GM23338 (cell line): ENCODE measurements at regions not wholly inside any gene's neighbourhood (a gene's known extent, or its start where the extent isn't known, plus 50 kb on each side); places are given as distances from the start of the nearest gene placed in this dataset.

Experiments
- ATAC-seq: fragments of 200-7000 bp; cut with Tn5 transposase; 3 replicates; pipeline ENCODE4 v1.9.1; 2020
- DNase-seq: peaks from one replicate; pipeline ENCODE4 v3.0.0-alpha.2; 2015; ENCODE audit warnings: low spot score
- H2AFZ ChIP-seq: fragments of 200-600 bp; sonication (generic); 2 replicates; pipeline ENCODE4 v1.8.0; 2016; ENCODE audit warnings: antibody characterized with exemption, mild to moderate bottlenecking, moderate library complexity
- H3F3A ChIP-seq: fragments of 200-600 bp; sonication (generic); replicated peaks from 2 replicates; pipeline ENCODE4 v1.8.0; 2017; ENCODE audit warnings: antibody characterized with exemption, mixed run types, low read depth
- H3K27ac ChIP-seq: fragments of 200-600 bp; sonication (generic); 2 replicates; pipeline ENCODE4 v1.6.1; 2016; ENCODE audit warnings: low read depth
- H3K27me3 ChIP-seq: fragments of 200-600 bp; sonication (generic); 2 replicates; pipeline ENCODE4 v1.8.0; 2016; ENCODE audit warnings: mild to moderate bottlenecking, mixed run types, moderate library complexity; ENCODE audit not compliant: insufficient read depth
- H3K36me3 ChIP-seq: fragments of 200-600 bp; sonication (generic); 2 replicates; pipeline ENCODE4 v1.8.0; 2016; ENCODE audit warnings: mild to moderate bottlenecking; ENCODE audit not compliant: insufficient read depth
- H3K4me1 ChIP-seq: fragments of 200-600 bp; sonication (generic); 2 replicates; pipeline ENCODE4 v1.8.0; 2016; ENCODE audit warnings: mild to moderate bottlenecking, moderate library complexity; ENCODE audit not compliant: insufficient read depth
- H3K4me2 ChIP-seq: fragments of 200-600 bp; sonication (generic); 2 replicates; pipeline ENCODE4 v1.7.1; 2017; ENCODE audit warnings: mixed run types
- H3K4me3 ChIP-seq: fragments of 200-600 bp; sonication (generic); 2 replicates; pipeline ENCODE4 v1.6.1; 2016; ENCODE audit warnings: mixed run types
- H3K79me2 ChIP-seq: fragments of 200-600 bp; sonication (generic); replicated peaks from 2 replicates; pipeline ENCODE4 v1.8.0; 2017; ENCODE audit warnings: mild to moderate bottlenecking; ENCODE audit not compliant: insufficient read depth
- H3K9me2 ChIP-seq: fragments of 200-600 bp; sonication (generic); 2 replicates; pipeline ENCODE4 v1.8.0; 2017; ENCODE audit not compliant: insufficient read depth
- H4K20me1 ChIP-seq: fragments of 200-600 bp; sonication (generic); replicated peaks from 2 replicates; pipeline ENCODE4 v1.8.0; 2017; ENCODE audit warnings: mild to moderate bottlenecking; ENCODE audit not compliant: insufficient read depth
- H3K27ac Mint-ChIP-seq: 2 replicates; pipeline ENCODE4 v1.8.0; 2020; ENCODE audit warnings: inconsistent platforms, mild to moderate bottlenecking, moderate library complexity, mixed read lengths
- H3K27me3 Mint-ChIP-seq: 3 replicates; pipeline ENCODE4 v1.8.0; 2022; ENCODE audit warnings: low read depth, mild to moderate bottlenecking, moderate library complexity, mixed read lengths, inconsistent platforms; ENCODE audit not compliant: insufficient read depth, poor library complexity
- H3K36me3 Mint-ChIP-seq: 3 replicates; pipeline ENCODE4 v1.8.0; 2021; ENCODE audit warnings: low read depth, mild to moderate bottlenecking, inconsistent platforms, moderate library complexity, mixed read lengths
- H3K4me1 Mint-ChIP-seq: 3 replicates; pipeline ENCODE4 v1.8.0; 2020; ENCODE audit warnings: mild to moderate bottlenecking, inconsistent platforms, mixed read lengths
- H3K4me3 Mint-ChIP-seq: 3 replicates; pipeline ENCODE4 v1.8.0; 2021; ENCODE audit warnings: moderate library complexity, mild to moderate bottlenecking, inconsistent platforms, mixed read lengths
- H3K9me3 Mint-ChIP-seq: 3 replicates; pipeline ENCODE4 v1.8.0; 2020; ENCODE audit warnings: moderate library complexity, mild to moderate bottlenecking, inconsistent platforms, mixed read lengths
- CREB1 ChIP-seq: fragments of 250-450 bp; sonication (Bioruptor Pico); IDR thresholded peaks from 2 replicates; pipeline ENCODE4 v1.5.0; 2020; ENCODE audit warnings: low read depth, mild to moderate bottlenecking, moderate library complexity
- EZH2 ChIP-seq: fragments of 200-600 bp; sonication (generic); IDR thresholded peaks from one replicate; pipeline ENCODE4 v1.8.0; 2017; ENCODE audit warnings: antibody characterized with exemption, mild to moderate bottlenecking, low read depth; ENCODE audit not compliant: unreplicated experiment
- POLR2AphosphoS5 ChIP-seq: IDR thresholded peaks from 2 replicates; pipeline ENCODE4 v1.6.1; 2016; ENCODE audit warnings: antibody characterized with exemption, low read depth
- STAT1 ChIP-seq: IDR thresholded peaks from one replicate; pipeline ENCODE4 v1.6.1; 2016; ENCODE audit warnings: antibody characterized with exemption; ENCODE audit not compliant: unreplicated experiment
- ZNF114 ChIP-seq: fragments of 250-450 bp; sonication (Bioruptor Pico); IDR thresholded peaks from 2 replicates; pipeline ENCODE4 v1.5.0; 2020; ENCODE audit warnings: mild to moderate bottlenecking, moderate library complexity
- ZNF331 ChIP-seq: fragments of 250-450 bp; sonication (Bioruptor Pico); IDR thresholded peaks from 2 replicates; pipeline ENCODE4 v1.5.0; 2020; ENCODE audit warnings: low read depth, mild to moderate bottlenecking, moderate library complexity
- TF ChIP-seq, protein P1 (sequence below): fragments of 250-450 bp; sonication (Bioruptor Pico); IDR thresholded peaks from 2 replicates; pipeline ENCODE4 v1.5.0; 2020; ENCODE audit warnings: mild to moderate bottlenecking, moderate library complexity
- TF ChIP-seq, protein P2 (sequence below), 2 experiments: fragments of 200-600 bp in 1 of 2; sonication (generic) in 1 of 2; conservative IDR thresholded peaks; 2 replicates each; pipeline versions ENCODE4 v1.5.1 to v1.6.1; 2016 to 2017; ENCODE audit warnings: antibody characterized with exemption in 2 of 2, low read depth in 2 of 2, mild to moderate bottlenecking in 2 of 2, moderate library complexity in 1 of 2
- TF ChIP-seq, protein P3 (sequence below): IDR thresholded peaks from 2 replicates; pipeline ENCODE4 v1.6.1; 2016; ENCODE audit warnings: antibody characterized with exemption

DNA sequence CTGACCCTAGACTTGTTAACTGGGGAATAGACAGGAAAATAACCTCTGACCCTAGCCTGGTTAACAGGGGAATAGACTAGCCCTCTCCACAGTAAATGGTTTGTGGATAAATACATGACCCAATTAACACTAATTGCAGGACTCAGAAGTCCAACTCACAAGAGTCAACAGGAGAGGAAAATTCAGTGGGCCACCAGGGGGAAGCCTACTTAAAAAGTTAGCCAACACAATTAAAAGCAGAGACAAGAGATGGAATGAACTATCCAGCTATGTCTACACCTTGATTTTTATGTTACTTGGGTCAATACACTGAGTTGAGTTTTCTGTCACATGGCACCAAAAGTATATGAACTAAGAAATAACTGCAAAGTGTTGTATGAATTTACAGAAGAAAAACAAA, 158.8 kb upstream of the SLC39A10 start:
- Histone ChIP-seq H3K4me1 (no peaks in the 10 kb centered on the region), H3K79me2 (no peaks in the 10 kb centered on the region), H3K4me3 (no peak overlapping the region), H3K27ac (no peak overlapping the region), H3K36me3 (no peaks in the 10 kb centered on the region), H3K4me2 (no peak overlapping the region), H2AFZ (no peak overlapping the region), H3F3A (no peaks in the 10 kb centered on the region), H3K9me2 (no peaks in the 10 kb centered on the region), H4K20me1 (no peaks in the 10 kb centered on the region), H3K27me3 (no peaks in the 10 kb centered on the region)
- peak; percentile 70 for DNase-seq
- no peak overlapping the region for H3K27ac Mint-ChIP-seq
- TF ChIP-seq, protein P1, sequence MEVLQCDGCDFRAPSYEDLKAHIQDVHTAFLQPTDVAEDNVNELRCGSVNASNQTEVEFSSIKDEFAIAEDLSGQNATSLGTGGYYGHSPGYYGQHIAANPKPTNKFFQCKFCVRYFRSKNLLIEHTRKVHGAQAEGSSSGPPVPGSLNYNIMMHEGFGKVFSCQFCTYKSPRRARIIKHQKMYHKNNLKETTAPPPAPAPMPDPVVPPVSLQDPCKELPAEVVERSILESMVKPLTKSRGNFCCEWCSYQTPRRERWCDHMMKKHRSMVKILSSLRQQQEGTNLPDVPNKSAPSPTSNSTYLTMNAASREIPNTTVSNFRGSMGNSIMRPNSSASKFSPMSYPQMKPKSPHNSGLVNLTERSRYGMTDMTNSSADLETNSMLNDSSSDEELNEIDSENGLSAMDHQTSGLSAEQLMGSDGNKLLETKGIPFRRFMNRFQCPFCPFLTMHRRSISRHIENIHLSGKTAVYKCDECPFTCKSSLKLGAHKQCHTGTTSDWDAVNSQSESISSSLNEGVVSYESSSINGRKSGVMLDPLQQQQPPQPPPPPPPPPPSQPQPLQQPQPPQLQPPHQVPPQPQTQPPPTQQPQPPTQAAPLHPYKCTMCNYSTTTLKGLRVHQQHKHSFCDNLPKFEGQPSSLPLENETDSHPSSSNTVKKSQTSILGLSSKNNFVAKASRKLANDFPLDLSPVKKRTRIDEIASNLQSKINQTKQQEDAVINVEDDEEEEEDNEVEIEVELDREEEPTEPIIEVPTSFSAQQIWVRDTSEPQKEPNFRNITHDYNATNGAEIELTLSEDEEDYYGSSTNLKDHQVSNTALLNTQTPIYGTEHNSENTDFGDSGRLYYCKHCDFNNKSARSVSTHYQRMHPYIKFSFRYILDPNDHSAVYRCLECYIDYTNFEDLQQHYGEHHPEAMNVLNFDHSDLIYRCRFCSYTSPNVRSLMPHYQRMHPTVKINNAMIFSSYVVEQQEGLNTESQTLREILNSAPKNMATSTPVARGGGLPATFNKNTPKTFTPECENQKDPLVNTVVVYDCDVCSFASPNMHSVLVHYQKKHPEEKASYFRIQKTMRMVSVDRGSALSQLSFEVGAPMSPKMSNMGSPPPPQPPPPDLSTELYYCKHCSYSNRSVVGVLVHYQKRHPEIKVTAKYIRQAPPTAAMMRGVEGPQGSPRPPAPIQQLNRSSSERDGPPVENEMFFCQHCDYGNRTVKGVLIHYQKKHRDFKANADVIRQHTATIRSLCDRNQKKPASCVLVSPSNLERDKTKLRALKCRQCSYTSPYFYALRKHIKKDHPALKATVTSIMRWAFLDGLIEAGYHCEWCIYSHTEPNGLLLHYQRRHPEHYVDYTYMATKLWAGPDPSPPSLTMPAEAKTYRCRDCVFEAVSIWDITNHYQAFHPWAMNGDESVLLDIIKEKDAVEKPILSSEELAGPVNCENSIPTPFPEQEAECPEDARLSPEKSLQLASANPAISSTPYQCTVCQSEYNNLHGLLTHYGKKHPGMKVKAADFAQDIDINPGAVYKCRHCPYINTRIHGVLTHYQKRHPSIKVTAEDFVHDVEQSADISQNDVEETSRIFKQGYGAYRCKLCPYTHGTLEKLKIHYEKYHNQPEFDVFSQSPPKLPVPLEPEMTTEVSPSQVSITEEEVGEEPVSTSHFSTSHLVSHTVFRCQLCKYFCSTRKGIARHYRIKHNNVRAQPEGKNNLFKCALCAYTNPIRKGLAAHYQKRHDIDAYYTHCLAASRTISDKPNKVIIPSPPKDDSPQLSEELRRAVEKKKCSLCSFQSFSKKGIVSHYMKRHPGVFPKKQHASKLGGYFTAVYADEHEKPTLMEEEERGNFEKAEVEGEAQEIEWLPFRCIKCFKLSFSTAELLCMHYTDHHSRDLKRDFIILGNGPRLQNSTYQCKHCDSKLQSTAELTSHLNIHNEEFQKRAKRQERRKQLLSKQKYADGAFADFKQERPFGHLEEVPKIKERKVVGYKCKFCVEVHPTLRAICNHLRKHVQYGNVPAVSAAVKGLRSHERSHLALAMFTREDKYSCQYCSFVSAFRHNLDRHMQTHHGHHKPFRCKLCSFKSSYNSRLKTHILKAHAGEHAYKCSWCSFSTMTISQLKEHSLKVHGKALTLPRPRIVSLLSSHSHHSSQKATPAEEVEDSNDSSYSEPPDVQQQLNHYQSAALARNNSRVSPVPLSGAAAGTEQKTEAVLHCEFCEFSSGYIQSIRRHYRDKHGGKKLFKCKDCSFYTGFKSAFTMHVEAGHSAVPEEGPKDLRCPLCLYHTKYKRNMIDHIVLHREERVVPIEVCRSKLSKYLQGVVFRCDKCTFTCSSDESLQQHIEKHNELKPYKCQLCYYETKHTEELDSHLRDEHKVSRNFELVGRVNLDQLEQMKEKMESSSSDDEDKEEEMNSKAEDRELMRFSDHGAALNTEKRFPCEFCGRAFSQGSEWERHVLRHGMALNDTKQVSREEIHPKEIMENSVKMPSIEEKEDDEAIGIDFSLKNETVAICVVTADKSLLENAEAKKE: no peak
- TF ChIP-seq, protein P2, sequence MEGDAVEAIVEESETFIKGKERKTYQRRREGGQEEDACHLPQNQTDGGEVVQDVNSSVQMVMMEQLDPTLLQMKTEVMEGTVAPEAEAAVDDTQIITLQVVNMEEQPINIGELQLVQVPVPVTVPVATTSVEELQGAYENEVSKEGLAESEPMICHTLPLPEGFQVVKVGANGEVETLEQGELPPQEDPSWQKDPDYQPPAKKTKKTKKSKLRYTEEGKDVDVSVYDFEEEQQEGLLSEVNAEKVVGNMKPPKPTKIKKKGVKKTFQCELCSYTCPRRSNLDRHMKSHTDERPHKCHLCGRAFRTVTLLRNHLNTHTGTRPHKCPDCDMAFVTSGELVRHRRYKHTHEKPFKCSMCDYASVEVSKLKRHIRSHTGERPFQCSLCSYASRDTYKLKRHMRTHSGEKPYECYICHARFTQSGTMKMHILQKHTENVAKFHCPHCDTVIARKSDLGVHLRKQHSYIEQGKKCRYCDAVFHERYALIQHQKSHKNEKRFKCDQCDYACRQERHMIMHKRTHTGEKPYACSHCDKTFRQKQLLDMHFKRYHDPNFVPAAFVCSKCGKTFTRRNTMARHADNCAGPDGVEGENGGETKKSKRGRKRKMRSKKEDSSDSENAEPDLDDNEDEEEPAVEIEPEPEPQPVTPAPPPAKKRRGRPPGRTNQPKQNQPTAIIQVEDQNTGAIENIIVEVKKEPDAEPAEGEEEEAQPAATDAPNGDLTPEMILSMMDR (conservative IDR thresholded peaks at IDR 0.05; ENCODE audit: low read depth in 2 of 2): peak; percentile 62 to 66
- no peaks in the 10 kb centered on the region for H3K27me3 Mint-ChIP-seq
- no peaks in the 10 kb centered on the region for H3K9me3 Mint-ChIP-seq
- ATAC-seq: peak; percentile 52
- no peaks in the 10 kb centered on the region for H3K4me1 Mint-ChIP-seq
- no peaks in the 10 kb centered on the region for H3K36me3 Mint-ChIP-seq
- no peak overlapping the region for H3K4me3 Mint-ChIP-seq

DNA sequence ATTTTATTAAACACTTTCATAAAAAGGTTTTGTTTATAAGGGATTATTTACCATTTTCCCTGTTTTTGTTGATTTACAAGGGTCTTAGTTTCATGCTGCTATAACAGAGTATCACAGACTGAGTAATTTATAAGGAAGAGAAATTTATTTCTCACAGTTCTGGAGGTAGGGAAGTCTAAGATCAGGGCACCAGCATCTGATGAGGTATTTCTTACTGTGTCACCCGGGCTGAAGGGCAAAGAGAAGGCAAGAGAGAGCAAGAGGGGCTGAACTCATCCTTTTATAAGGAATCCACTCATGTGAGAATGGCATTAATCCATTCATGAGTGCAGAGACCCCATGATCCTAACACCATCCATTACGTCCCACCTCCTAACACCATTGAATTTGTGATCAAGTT, 160.0 kb upstream of the SLC39A10 start:
- Histone ChIP-seq H3K4me2 (no peak overlapping the region), H4K20me1 (no peaks in the 10 kb centered on the region), H3K36me3 (no peaks in the 10 kb centered on the region), H3K4me1 (no peaks in the 10 kb centered on the region), H3K79me2 (no peaks in the 10 kb centered on the region), H3K27ac (no peak overlapping the region), H3K9me2 (no peaks in the 10 kb centered on the region), H3F3A (no peaks in the 10 kb centered on the region), H3K27me3 (no peaks in the 10 kb centered on the region), H2AFZ (no peak overlapping the region), H3K4me3 (no peak overlapping the region)
- ATAC-seq (no peak), DNase-seq (no peak)
- Mint-ChIP-seq H3K4me3 (no peak overlapping the region), H3K4me1 (no peaks in the 10 kb centered on the region), H3K27me3 (no peaks in the 10 kb centered on the region), H3K9me3 (no peaks in the 10 kb centered on the region), H3K36me3 (no peaks in the 10 kb centered on the region), H3K27ac (no peak overlapping the region)
- TF ChIP-seq ZNF331 (CRISPR knock-in tag): no peak
- TF ChIP-seq, protein P3, sequence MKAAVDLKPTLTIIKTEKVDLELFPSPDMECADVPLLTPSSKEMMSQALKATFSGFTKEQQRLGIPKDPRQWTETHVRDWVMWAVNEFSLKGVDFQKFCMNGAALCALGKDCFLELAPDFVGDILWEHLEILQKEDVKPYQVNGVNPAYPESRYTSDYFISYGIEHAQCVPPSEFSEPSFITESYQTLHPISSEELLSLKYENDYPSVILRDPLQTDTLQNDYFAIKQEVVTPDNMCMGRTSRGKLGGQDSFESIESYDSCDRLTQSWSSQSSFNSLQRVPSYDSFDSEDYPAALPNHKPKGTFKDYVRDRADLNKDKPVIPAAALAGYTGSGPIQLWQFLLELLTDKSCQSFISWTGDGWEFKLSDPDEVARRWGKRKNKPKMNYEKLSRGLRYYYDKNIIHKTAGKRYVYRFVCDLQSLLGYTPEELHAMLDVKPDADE: no peak
- TF ChIP-seq ZNF114: no peak
- TF ChIP-seq POLR2AphosphoS5: no peak
- TF ChIP-seq CREB1: no peak
- no peak for TF ChIP-seq STAT1
- no peak for TF ChIP-seq EZH2
